LHCN-M2 (cell line): ENCODE measurements at regions not wholly inside any gene's neighbourhood (a gene's known extent, or its start where the extent isn't known, plus 50 kb on each side); places are given as distances from the start of the nearest gene placed in this dataset.
A peak's percentile ranks its signal among the peaks of the same experiment; 100 is the strongest.

Experiments used
- DNase-seq: peaks from one replicate; pipeline ENCODE4 v3.0.0-alpha.2; 2012; ENCODE audit warnings: low read depth

DNA sequence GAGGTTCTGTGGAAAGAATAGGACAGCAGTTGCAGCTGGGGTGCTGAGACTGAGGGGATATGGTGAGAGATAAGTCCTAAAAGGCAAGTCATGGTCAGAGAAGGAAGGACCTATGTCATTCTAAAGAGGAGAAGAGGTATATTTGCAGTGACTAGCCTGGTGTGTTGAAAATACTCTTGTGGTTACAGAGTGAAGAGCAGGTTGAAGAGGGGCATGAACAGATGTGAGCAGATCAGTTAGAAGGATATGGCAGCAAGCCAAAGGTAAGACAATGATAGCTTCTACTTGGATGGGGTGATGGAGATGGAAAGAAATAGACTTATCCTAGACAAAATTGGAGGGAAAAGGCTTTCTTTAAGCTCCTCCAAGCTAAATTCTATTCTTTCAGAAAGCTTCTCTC, 469.8 kb upstream of the CPEB2 start:
- peak; percentile 64 for DNase-seq

GRCh38 chr4:14539246-14539645, 463.0 kb upstream of the CPEB2 start:
- no peak for DNase-seq

GRCh38 chr4:14545163-14545562, 457.1 kb upstream of the CPEB2 start:
- no peak for DNase-seq

DNA sequence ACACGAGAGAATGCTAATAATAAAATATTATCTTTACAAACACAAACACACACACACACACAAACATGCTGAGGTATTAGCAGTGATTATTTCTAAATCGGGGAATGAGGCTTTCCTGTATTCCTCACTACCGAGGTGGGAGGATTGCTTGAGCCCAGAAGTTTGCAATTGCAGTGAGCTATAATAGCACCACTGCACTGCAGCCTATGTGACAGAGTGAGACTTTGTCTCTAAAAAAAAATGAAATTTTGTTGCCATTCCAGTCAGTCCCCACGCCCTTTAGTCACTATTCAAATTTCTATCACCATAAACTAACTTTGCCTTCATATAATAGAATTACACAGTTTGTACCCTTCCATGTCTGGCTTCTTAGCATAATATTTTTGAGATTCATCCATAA, 456.5 kb upstream of the CPEB2 start:
- DNase-seq, result no peak

DNA sequence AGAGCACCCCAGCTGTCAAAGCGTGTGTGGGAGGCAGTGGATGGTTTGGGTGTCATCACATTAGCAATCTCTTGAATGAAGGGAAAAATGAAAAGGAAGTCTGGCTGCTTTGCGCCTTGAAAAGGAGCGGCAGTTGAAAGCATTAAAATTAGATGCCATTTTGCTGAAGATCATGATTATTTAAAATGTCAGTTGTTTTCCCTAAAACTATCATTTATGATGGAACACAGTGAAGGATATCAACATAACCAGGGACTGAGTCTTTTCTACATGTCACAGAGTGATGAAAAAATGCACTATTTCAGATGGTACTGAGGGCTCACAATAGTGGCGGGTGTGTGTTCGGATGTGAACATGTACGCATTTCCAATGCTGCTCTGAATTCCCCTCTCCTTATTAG, 450.2 kb upstream of the CPEB2 start:
- no peak for DNase-seq

DNA sequence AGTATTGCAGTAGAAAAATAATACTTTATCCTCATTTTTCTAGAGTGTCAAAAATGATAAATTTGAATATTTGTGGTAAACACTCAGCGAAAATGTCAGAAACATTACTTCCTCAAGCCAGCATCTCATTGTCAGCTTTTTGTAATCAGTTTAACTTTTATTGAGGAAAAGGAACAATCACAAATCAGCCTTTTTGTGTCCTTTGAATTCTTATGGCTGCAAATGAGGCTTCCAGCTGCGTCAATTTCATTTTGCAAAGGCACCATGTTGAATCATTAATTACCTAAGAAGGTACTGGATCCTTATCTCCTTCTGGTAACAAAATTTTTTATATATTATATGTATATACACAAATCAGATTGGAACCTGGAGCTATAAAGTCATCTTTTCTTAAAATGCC, 442.6 kb upstream of the CPEB2 start:
- no peak for DNase-seq

- DNase-seq, result no peak
Observed at GRCh38 chr4:14560577-14560976, 441.7 kb upstream of the CPEB2 start.

- no peak for DNase-seq
Observed at GRCh38 chr4:14562901-14563300, 439.4 kb upstream of the CPEB2 start.

- no peak for DNase-seq
Observed at GRCh38 chr4:14564281-14564680, 438.0 kb upstream of the CPEB2 start.

DNA sequence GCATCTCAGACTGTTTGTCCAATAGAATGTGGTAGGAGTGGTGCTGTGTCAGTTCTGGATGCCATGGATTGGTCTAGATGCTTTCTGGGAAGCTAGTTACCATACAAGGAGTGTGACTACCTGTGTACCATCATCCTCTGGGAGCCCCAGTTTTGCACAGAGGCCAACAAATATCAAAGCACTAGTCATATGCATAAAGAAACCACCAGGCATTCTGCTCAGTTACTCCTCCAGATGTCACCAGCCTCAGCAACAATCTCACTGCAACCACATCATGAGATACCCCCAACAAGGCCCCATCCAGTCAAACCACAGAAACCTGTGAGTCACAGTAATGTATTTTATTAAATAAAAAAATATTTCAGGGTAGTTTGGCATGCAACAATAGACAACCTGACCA, 435.8 kb upstream of the CPEB2 start:
- DNase-seq, result peak; percentile 94

- DNase-seq, result peak; percentile 73
Observed at GRCh38 chr4:14568351-14568750, 433.9 kb upstream of the CPEB2 start.

DNA sequence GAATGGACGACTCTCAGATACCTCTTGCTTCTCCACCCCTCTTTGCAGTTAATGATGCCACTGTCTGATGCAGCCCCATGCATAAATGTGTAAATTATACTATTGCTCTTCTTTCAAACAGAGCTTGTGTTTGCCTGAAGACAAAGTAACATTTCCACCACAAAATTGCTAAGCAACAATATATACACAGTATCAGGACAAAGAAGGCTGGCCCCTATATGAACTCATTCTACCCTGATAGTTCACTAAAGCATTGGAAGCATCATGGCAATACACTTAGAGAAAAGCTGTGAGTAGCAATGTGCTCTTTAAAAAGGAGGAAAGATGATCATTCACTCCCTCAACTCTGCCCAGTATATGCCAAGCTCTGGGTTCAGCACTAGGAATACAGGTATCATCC, 427.0 kb upstream of the CPEB2 start:
- no peak for DNase-seq

GRCh38 chr4:14575919-14576318, 426.4 kb upstream of the CPEB2 start:
- DNase-seq, result no peak

- no peak for DNase-seq
Observed at GRCh38 chr4:14580061-14580460, 422.2 kb upstream of the CPEB2 start.

DNA sequence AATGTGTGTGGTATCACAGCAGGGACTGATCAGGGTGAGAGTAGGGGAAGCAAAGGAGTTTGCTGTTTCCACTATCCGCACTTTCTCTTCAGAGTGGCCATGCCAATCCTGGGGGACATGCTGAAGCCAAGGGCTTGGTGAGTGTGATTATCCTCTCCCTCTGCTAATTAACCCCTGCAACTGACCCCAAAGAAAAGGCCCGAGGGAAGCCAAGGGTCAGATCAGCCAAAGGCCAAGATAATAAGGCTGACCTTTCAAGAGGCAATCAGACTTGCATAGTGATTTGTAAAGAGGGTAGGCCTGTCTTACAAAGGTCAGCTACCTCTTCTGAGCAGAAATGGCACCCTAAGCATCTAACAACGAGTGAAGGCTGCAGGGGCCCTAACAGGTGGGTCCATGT, 420.5 kb upstream of the CPEB2 start:
- DNase-seq, result no peak

- no peak for DNase-seq
Observed at GRCh38 chr4:14582677-14583076, 419.6 kb upstream of the CPEB2 start.

DNA sequence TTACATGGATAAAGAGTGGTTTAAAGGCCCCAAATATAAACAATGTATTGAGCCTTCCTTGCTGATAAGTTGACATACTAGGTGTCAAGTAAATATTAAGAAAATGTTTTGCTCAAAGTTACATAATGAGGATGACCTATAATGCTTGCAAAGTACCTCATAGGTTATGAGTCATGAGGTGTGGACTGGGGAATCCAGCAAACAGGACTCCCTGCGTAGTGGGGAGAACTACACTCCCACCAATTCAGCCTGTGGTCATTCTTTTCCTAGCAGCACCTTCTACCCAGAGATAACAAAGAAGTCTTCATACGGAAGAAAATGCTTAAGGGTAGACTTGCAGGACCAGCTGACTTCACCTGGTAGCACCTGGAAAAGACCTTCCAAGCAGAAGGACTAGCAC, 418.9 kb upstream of the CPEB2 start:
- no peak for DNase-seq

- DNase-seq, result peak; percentile 10
Observed at GRCh38 chr4:14583752-14584151, 418.5 kb upstream of the CPEB2 start.

DNA sequence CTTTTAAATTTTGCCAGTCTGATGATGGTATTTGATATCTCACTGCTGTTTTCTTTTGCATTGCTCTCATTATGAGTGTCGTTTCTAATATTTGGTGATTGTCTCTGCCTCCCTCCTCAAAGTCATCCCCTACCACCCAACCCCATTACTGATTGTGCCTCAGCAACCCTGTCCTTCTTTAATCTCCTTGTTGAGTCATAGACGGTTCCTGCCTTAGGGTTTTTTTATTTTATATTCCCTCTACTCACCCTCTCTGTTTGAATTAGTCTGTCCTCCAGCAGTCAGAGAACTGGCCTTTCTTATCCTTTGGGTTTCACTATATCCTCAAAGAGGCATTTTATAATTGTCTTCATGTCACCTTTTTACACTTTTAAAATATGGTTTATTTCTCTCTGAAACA, 409.3 kb upstream of the CPEB2 start:
- no peak for DNase-seq

GRCh38 chr4:14596028-14596427, 406.3 kb upstream of the CPEB2 start:
- no peak for DNase-seq

DNA sequence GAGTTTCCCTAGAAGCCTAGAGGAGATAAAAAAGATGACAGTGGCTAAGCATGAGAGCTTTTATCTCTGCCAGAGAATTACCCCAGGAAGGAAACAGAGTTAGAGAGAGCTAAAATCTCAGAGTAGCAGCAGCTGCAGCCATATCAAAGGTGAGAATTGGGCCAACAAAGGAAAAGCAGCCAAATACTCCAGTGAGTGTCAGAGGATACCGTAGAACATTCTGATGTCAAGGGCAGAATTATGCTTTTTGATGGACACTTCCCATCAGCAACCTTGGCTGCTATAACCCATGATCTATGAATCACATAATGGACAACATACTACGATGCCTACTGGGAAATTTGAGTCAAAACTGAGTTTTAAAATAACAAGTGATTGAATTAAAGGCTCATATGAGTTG, 405.8 kb upstream of the CPEB2 start:
- DNase-seq, result no peak

DNA sequence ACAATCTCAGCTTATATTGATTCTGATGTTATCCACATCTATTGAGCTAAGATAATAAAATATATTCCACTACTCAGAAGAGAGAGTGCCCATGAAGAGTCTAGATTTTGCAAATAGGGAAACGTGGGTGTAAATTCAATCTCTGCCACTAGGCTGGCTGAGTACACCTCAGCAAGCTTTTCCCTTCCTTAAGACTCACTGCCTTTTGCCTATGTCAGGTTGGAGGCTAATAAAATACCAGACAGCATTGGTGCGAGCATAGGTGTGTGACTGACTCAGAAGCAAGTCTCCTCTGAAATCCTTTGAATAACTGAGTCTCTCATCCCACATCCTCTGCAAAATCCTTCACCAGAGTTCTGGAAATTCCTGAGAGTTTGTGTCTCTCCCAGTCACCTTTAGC, 405.4 kb upstream of the CPEB2 start:
- no peak for DNase-seq

- no peak for DNase-seq
Observed at GRCh38 chr4:14602206-14602605, 400.1 kb upstream of the CPEB2 start.

- DNase-seq, result peak; percentile 49
Observed at GRCh38 chr4:14607001-14607400, 395.3 kb upstream of the CPEB2 start.

- DNase-seq, result peak; percentile 67
Observed at GRCh38 chr4:14607578-14607977, 394.7 kb upstream of the CPEB2 start.
